ENCODE measurements at regions not wholly inside any gene's neighbourhood (a gene's known extent, or its start where the extent isn't known, plus 50 kb on each side); places are given as distances from the start of the nearest gene placed in this dataset.

- no peak for DNase-seq
Observed at GRCh38 chr4:161101881-161102280, 1061.9 kb downstream of the FSTL5 start.

GRCh38 chr4:161097821-161098220 is 1066.0 kb downstream of the FSTL5 start:
- DNase-seq, result no peak

GRCh38 chr4:161061046-161061445 is 1102.8 kb downstream of the FSTL5 start:
- DNase-seq, result no peak
